Calu3 (cell line): ENCODE measurements at regions not wholly inside any gene's neighbourhood (a gene's known extent, or its start where the extent isn't known, plus 50 kb on each side); places are given as distances from the start of the nearest gene placed in this dataset.

Source experiments
- BruUV-seq: library from RNA; stranded (reverse); fragments of 400-500 nt; replicated peaks from 2 replicates; lab custom pipeline; 2021; lab: Mats Ljungman, UMichigan
- CTCF ChIA-PET: fragments of 300-600 bp; sonication (Branson Sonifier 250); formaldehyde crosslinking; loops from one replicate; lab custom pipeline; 2022; ENCODE audit warnings: antibody characterized with exemption; lab: Charles Lee
- DNase-seq: peaks from one replicate; pipeline ENCODE4 v3.0.0; 2022
- H3K27ac Mint-ChIP-seq: one replicate; pipeline ENCODE4 v1.8.0; 2022; ENCODE audit warnings: mixed read lengths; ENCODE audit not compliant: unreplicated experiment
- H3K27me3 Mint-ChIP-seq: one replicate; pipeline ENCODE4 v1.8.0; 2022; ENCODE audit warnings: mixed read lengths; ENCODE audit not compliant: unreplicated experiment
- H3K36me3 Mint-ChIP-seq: one replicate; pipeline ENCODE4 v1.8.0; 2022; ENCODE audit warnings: mild to moderate bottlenecking, moderate library complexity, mixed read lengths; ENCODE audit not compliant: insufficient read depth, unreplicated experiment
- H3K4me1 Mint-ChIP-seq: one replicate; pipeline ENCODE4 v1.8.0; 2022; ENCODE audit warnings: mild to moderate bottlenecking, low read depth, mixed read lengths; ENCODE audit not compliant: unreplicated experiment
- H3K4me3 Mint-ChIP-seq: one replicate; pipeline ENCODE4 v1.8.0; 2022; ENCODE audit warnings: mild to moderate bottlenecking, low read depth, moderate library complexity, mixed read lengths; ENCODE audit not compliant: unreplicated experiment
- H3K9me3 Mint-ChIP-seq: one replicate; pipeline ENCODE4 v1.8.0; 2022; ENCODE audit warnings: low read depth, mixed read lengths; ENCODE audit not compliant: unreplicated experiment
- intact Hi-C: fragments of 100-400 bp; cut with micrococcal nuclease; formaldehyde crosslinking; loops from one replicate; pipeline ENCODE4 v1.10.0; 2022; ENCODE audit not compliant: unreplicated experiment
- TF ChIP-seq, protein P1 (sequence below): fragments of 200-600 bp; IDR thresholded peaks from one replicate; pipeline ENCODE4 v1.8.0; 2022; ENCODE audit warnings: antibody characterized with exemption; ENCODE audit not compliant: unreplicated experiment

- H3K36me3 Mint-ChIP-seq: no peaks in the 10 kb centered on the region
- H3K27ac Mint-ChIP-seq: no peak overlapping the region
- intact Hi-C loops: no loop called here
- peaks cover 3% of the 10 kb centered on the region for H3K9me3 Mint-ChIP-seq
- DNase-seq: no peak
- H3K4me1 Mint-ChIP-seq: peaks cover 30% of the 10 kb centered on the region
- H3K27me3 Mint-ChIP-seq: no peaks in the 10 kb centered on the region
- no peak overlapping the region for H3K4me3 Mint-ChIP-seq
- no TSS peak for BruUV-seq
- CTCF ChIA-PET: no interaction called here
- TF ChIP-seq, protein P1, sequence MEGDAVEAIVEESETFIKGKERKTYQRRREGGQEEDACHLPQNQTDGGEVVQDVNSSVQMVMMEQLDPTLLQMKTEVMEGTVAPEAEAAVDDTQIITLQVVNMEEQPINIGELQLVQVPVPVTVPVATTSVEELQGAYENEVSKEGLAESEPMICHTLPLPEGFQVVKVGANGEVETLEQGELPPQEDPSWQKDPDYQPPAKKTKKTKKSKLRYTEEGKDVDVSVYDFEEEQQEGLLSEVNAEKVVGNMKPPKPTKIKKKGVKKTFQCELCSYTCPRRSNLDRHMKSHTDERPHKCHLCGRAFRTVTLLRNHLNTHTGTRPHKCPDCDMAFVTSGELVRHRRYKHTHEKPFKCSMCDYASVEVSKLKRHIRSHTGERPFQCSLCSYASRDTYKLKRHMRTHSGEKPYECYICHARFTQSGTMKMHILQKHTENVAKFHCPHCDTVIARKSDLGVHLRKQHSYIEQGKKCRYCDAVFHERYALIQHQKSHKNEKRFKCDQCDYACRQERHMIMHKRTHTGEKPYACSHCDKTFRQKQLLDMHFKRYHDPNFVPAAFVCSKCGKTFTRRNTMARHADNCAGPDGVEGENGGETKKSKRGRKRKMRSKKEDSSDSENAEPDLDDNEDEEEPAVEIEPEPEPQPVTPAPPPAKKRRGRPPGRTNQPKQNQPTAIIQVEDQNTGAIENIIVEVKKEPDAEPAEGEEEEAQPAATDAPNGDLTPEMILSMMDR: no peak
Measured at GRCh38 chr4:153071958-153072598, 132.2 kb upstream of the TRIM2 start.

- DNase-seq: no peak
- CTCF ChIA-PET: no interaction called here
- Mint-ChIP-seq H3K4me1 (peaks cover 24% of the 10 kb centered on the region), H3K27ac (no peak overlapping the region), H3K36me3 (no peaks in the 10 kb centered on the region), H3K27me3 (no peaks in the 10 kb centered on the region), H3K9me3 (peaks cover 3% of the 10 kb centered on the region), H3K4me3 (no peak overlapping the region)
- intact Hi-C loops: no loop called here
- no TSS peak for BruUV-seq
- TF ChIP-seq, protein P1: no peak
Measured at GRCh38 chr4:153072661-153073060, 131.6 kb upstream of the TRIM2 start.

GRCh38 chr4:153074486-153074885, 129.8 kb upstream of the TRIM2 start:
- CTCF ChIA-PET: interaction anchor here (0.6 kb wide), 1 partner anchor 12 kb away, joined by 3 read pairs; no protein-coding TSS in a partner anchor
- no peak for DNase-seq
- no peaks in the 10 kb centered on the region for H3K36me3 Mint-ChIP-seq
- intact Hi-C loops: no loop called here
- no peak overlapping the region for H3K27ac Mint-ChIP-seq
- H3K27me3 Mint-ChIP-seq: no peaks in the 10 kb centered on the region
- H3K4me3 Mint-ChIP-seq: no peak overlapping the region
- TF ChIP-seq, protein P1: no peak
- BruUV-seq: no TSS peak
- peaks cover 23% of the 10 kb centered on the region for H3K4me1 Mint-ChIP-seq
- H3K9me3 Mint-ChIP-seq: peaks cover 3% of the 10 kb centered on the region

DNA sequence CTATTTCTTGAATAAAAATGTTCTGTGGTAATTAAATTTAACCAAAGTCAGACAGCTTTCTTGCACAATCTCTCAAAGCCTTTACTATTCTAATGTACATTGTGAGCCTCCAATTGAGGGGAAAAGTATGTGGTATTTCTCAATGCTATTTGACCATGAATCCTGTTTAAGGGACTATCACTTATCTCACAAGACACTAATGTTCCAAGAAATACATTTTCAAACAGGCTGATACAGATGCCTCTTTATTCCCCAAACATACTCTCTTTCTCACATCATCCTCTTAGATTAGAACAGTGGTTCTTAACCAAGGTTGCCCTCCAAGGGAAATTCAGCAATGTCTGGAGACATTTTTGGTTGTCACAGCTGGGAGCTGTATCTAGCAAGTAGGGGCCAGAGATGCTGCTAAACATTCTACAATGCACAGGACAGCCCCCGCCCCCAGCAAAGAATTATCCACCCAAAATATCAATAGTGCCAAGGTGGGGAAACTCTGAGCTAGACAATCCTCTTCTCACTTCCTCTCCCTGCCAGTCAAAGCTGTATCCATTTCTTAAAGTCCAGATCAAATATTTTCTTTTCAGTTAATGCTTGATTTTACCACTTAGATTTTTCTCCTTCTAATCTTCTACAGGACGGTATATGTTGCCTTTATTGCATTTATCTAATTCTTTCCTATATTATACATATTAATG, 129.2 kb upstream of the TRIM2 start:
- Mint-ChIP-seq H3K9me3 (peaks cover 3% of the 10 kb centered on the region), H3K27me3 (no peaks in the 10 kb centered on the region), H3K4me3 (no peak overlapping the region), H3K27ac (no peak overlapping the region), H3K4me1 (peaks cover 23% of the 10 kb centered on the region), H3K36me3 (no peaks in the 10 kb centered on the region)
- CTCF ChIA-PET: no interaction called here
- TF ChIP-seq, protein P1: no peak
- intact Hi-C loops: no loop called here
- DNase-seq: no peak
- BruUV-seq: no TSS peak
